Pons (tissue), 1 donor: ENCODE measurements at regions not wholly inside any gene's neighbourhood (a gene's known extent, or its start where the extent isn't known, plus 50 kb on each side); places are given as distances from the start of the nearest gene placed in this dataset.

Experiments used
- DNase-seq: peaks from one replicate; pipeline ENCODE4 v3.0.0-alpha.2; 2016; ENCODE audit warnings: low spot score

DNA sequence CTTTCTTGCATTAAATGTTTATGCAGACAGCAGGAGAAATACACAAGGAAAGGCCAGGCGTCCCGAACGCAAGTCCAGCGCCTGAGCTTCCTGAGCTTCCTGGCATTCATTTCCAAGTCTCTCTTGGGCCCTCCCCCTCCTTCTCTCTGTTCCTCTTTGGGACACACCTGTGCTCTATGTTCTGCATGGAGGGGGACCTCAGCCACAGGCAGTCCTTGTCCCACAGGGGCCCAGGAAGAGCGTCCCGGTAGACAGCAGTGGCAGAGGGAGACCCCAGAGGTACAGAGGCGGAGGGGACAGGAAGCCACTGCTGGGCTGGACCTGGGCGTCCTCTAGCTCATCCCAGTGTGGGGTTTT lies 221.3 kb downstream of the C9orf50 start:
- no peak for DNase-seq

DNA sequence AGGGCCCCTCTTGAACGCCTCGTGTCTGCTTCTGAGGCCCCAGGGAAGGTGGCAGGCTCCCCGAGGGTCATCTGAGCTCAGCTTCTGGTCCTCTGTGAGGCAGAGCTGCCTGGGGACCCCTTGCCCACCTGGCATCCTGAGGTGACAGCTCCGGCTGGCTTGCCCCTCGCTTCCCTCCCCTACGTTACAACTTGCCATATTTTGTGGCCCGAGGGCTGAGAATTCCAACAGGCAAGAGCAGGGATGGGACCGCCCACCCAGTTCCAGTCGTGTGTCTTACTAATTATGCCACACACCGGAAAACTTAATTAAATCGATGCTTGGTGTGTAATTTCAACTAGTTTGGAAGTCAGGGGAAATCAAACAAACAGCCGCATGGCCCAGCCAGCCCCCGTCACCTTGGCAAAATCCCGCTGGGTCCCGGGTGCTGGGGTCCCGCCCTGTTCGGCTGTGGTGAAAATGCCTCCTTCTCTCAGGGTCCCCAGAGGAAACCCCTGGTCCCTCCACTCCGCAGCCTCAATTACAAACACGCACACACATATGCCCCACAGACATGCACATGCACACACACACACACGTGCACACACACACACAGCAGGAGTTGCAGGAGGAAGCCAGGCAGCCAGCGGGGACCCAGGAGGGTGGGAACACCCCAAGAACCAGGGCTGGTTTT lies 221.0 kb upstream of the IER5L start:
- no peak for DNase-seq

DNA sequence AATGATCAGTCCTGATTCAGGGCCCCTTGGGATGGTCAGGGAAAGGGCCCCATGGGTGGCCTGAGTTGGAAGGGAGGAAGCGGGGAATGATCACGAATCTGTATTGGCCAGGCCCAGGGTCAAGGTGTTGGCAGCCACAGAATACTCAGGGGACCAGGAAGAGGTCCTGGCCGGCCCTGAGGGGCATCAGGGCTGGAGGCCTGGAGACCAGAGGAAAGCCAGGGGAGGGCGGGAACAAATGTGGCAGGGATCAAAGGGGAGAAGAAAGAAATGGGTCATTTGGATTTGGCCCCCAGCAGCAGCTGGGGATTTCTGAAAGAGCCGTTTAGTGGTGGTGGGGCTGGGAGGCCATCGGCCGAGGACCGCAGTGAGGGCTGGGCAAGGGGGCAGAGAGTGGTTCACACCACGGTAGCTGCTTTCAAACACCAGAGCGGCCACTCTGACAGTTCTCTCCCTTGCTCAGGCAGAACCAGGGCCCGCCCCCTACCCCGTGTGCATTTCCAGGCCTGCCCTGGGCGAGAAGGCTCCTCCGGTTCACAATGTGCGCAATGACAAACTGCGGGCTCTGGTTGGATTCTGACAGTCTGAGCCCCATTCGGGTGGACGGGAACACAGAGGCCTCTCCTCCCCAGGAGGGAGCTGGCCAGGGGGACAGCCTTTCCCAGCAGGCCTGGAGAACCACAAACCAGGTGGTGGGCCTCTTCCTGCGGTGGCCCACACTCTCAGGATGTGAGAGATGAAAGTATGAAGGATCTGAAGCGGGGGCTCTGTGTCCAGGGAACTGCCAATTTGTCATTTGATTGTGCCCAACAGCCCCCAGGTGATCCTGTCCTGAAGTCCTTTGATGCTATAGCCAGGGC lies 220.3 kb upstream of the IER5L start:
- DNase-seq: no peak

DNA sequence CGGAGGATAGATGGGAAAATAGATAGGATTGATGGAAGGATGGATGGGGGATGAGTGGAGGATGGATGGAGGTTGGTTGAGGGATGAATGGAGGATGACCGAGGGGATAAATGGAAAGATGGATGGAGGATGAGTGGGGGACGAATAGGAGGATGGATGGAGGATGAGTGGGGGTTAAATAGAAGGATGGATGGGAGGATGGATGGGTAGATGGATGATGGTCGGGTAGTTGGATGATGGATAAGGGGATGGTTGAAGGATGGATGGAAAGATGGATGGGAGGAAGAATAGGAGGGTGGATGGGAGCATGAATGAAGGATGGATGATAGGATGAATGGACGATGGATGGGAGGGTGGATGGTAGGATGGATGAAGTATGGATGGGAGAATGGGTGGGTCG lies 219.3 kb upstream of the IER5L start:
- DNase-seq: no peak

DNA sequence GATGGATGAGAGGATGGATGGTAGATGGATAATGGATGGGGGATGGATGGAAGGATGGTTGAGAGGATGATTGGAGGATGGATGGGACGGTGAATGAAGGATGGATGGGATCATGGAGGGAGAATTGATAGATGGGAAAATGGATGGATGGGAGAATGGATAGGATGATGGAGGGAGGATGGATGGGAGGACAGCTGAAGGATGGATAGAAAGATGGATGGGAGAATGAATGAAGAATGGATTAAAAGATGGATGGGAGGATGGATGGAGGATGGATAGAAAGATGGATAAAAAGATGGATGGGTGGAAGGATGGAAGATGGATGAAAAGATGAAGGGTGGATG lies 218.3 kb upstream of the IER5L start:
- no peak for DNase-seq

DNA sequence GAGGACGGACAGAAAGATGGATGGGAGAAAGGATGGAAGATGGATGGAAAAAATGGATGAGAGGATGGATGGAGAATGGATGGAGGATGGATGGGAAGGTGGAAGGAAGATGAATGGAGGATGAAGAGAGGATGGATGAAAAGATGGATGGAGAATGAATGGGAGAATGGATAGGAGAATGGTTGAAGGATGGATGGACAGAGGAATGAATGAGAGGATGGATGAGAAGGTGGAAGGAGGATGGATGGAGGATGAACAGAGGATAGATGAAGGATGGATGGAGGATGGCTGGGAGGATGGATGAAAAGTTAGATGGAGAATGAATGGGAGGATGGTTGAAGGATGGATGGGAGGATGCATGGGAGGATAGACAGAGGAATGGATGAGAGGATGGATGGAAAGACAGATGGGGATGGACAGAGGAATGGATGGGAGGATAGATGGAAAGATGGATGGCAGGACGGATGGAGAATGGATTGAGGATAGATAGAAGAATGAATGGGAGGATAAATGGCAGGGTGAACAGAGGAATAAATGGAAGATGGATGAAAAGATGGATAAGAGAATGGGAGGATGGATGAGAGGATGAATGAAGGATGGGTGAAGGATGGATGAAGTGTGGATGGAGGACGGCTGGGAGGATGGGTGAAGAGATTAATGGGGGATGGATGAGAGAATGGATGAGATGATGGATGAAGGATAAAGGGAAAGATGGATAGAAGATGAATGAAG lies 217.7 kb upstream of the IER5L start:
- no peak for DNase-seq

DNA sequence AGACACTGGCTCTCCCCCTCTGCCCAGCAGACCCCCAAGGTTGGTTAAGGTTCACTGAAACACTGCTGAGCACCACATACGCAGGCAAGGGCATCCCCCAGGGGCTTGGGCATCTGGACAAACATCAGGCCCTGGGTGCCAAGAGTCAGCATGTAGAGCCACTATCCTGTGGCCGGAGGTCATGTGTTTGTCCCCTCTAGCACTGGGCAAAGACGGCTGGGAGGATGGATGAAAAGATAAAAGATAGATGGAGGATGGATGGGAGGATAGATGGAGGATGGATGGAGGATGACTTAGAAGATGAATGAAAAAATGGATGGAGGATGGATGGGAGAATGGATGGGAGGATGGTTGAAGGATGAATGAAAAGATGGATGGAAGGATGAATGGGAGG lies 216.8 kb upstream of the IER5L start:
- DNase-seq: no peak

DNA sequence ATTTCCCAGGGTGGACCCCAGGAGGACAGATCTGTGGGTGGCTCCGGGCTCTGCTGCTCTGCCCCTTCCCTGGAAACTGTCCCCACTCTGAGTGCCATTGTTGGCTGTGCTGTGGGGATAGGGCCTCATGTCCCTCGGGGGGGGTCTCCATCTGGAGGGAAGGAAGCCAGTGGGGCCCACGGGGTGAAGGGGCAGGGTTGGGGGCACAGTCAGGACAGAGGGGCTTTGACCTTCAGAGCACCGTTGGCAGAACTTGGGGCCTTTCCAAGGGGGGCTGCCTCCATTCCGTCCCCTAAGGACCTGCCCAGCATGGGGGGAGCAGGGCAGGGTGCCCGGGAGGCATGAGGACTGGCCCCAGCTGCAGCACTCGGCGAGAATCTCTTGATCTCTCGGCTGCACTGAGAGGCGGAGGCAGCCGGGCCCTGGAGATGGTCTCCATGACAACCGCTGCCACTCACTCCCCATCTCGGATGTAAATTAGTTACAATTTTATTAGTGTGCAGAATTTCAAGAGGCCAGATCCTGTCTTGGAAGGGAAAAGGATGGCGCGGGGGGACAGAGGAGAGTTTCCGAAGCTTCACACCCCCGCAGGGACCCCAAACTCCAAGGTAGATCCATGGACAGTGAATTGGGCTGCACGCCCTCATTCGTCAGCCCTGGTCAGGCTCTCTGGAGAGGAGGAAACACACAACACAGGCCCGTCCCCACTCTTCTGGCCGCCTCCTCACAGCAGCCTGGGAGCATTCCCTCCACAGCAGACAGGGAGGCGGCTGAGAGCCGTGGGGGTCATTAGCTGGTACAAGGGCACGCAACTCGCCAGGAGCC lies 216.2 kb upstream of the IER5L start:
- DNase-seq: no peak

DNA sequence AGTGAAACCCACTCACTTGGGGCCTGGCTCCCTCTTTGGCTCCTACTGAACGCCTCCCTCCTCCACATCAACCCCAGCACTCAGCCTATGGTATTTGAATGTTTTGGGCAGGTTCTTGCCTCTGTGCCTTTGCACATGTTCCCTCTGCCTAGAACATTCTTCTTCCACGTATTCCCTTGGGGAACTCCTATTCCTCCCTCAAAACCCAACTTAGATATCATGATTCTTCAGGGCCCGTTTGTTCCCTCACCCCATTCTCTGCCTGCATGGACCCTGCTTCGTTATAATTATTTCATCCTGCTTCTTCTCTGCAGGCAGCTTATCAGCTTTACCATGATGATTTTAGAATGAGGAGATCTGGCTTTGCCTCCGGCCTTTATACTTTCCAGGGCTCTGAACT lies 215.0 kb upstream of the IER5L start:
- DNase-seq: no peak

DNA sequence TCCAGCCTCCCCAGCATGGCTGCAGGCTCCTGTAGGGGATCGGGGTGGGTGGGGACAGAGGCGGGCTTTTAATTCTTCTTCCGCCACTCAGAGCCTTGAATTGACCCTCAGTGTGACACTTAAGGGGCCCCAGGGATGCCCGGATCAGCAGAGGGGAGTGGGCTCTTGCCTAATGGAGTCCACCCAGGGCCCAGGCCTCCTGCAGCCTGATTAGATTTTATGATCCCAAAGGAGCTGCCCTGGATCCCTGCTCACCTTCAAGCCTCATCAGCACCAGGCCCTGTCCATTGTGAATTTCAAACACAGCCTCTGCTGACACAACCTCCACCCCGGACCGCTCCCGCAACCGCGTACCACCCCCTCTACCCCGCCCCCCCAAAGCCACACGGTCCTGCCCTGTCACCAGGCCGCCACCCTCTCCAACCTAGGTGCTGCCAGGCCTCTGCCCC lies 214.1 kb upstream of the IER5L start:
- no peak for DNase-seq

DNA sequence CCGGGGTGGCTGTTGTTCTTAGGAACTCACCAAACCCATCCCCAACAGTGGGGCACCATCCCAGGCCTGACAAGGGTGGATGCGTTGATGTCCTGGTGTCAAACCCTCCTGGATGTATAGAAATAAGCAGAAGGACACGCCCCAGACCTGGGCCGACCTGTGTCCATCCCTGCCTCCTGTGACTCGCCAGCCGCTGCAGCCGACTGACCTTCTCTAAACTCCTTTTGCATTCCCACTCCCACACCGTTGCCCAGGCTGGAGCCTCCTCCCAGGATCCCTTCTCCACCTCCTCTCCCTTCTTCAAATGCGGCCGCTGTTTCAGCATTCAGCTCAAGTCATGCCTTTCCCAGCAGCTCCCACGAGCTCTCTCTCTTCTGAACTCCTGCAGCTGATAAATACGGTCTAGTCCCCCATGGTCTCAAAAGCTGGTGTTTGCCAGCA lies 213.2 kb upstream of the IER5L start:
- DNase-seq: no peak

DNA sequence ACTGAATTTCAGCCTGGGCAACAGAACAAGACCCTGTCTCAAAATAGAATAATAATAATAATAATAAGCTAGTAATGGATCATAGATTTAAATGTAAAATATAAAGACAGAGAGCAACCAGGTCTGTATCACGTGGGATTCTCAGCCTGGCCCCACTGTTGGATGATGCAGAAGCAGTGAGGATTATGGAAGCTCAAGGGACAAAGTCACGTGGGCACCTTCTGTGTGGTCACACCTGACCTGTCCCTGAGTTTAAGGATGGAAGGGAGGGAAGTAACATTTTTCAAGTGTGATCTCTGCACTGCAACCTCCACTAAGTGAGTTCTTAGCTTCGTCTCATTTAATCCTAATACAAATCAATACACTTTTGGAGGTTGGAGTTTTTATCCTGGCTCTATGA lies 212.5 kb upstream of the IER5L start:
- DNase-seq: no peak

DNA sequence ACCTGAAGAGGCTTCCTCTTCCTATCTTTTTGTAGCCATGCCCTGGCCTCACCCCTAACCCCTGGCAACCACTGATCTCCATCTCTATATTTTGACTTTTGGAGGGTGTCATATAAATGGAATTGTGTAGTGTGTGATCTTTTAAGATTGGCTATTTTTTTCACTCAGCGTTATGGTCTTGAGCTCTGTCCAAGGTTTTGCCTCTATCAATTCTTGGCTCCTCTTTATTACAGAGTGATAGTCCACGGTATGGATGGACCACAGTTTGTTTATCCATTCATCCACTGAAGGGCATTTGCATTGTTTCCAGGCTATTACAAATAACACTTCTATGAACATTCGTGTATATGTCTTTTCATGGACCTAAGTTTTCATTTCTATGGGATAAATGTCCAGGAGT lies 209.8 kb upstream of the IER5L start:
- no peak for DNase-seq

DNA sequence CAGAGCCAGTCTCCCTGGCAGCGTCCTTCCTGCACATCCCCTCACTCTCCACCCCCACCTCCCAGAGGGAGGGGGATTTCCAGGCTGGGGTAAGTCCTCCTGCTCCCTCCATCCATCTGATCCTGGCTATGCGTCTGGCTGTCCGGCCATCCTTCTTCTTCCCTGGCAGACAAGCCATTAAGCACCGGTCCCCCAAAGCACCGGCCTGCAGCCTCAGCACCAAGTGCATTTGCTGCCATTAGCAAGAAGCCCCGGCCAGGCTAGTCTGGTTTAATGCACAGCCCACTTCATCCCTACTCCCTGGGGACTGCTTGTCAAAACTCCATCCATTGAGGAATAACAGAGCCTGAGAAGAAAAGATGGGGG lies 208.7 kb upstream of the IER5L start:
- no peak for DNase-seq

DNA sequence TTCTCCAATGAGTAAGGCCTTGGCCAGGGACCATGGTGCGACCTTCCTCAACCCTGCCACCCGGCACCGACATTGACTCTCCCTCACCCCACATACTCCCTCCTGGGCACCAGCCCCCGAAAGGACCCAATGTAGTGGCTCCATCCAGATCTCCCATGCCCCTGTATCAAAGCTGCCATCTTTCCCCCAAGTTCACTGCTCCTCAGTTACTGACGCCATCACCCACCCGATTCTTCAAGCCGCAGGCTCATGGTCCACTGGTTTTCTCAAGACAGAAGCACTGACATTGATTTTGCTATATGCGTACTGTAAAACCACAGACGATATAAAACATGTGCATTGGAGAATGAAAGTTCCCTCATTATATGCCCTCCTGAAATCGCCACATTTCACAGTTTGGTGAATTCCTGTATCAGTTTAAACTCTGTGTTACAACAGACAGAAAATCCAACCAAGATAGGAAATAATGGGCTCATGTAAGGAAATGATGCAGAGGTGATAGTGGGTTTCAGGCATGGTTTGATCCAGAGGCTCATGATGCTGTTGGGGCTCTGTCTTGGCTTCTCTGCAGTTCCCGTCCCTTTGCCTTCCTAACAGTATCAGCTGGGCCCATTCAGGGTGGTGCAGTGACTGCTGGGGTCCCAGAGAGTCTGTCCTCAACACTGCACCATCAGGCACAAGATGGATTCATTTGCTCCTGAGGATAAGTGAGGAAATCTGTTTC lies 207.3 kb upstream of the IER5L start:
- DNase-seq: no peak

DNA sequence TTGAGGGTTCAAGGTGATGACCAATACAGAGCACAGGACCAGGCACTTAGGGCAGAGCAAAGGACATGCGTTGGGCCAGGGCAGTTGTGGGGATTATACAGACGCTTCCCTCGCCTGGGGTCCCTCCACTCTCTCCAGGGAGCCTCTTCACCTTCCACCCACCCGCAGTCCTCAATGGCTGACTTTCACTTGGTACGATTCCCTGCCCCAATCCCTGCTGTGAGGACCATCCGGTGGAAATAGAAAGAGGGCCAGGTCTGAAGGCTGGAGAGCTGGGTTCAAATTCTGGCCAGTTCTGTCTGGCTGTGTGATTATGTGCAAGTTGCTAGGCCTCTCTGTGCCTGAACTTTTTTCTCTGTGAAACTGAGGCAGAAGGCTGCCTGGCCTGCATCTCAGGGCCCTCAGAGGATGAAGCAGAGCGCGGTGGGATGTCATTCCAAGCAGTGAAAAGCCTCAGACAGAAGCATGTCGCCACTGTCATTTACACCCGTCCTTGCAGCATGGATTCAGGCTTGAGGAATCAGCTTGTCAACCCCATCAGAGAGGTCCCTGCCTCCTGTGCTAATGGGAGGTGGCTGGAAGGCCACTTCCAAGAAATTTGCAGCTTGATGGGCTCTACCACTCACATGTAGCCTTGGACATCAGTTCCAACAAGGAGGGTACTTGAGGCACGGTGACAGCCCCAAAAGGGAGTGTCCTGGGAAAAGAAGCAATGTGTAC lies 206.6 kb upstream of the IER5L start:
- DNase-seq: no peak

DNA sequence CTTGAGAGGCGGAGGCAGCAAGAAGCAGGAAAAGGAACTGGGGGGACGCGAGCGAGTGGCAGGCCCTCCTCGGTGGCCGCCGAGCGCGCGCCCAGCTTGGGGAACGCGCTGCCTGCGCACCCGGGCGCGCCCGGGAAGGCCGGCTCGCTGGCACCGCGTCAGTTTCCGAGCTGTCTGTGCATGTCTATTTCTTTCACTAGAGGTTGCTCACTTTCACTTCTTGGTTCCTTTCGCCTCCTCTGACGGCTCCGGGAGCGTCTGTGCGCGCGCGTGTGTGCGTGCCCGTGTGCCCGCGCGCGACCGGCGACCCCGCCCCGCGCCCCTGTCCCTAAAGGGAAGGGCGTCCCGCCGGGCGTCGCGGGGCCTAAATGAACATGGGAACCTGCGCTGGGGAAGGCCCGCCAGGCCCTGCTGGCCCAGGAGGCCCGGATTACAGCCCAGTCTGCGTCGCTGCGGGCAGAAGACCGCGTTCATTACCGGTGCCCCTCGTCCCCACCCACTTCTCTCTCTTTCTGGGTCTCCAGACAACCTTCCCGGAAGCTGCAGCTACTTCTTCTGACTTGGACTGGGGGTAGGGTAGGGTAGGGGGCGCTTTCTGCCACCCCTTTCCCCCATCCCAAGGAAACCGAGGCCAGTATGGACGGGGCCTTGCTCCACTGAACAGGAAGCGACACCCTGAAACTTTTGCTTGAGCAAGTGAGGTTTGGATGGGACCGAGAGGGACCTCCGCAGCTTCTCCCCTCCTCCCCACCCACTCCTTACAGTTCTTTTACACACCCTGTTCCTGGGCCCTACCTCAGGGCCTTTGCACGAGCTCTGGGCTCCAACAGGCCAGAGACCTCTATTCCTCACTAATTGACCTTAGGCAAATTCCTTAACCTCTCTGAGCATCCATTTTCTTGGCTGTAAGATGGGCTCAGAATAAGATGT lies 205.8 kb upstream of the IER5L start:
- peak; percentile 74 for DNase-seq

DNA sequence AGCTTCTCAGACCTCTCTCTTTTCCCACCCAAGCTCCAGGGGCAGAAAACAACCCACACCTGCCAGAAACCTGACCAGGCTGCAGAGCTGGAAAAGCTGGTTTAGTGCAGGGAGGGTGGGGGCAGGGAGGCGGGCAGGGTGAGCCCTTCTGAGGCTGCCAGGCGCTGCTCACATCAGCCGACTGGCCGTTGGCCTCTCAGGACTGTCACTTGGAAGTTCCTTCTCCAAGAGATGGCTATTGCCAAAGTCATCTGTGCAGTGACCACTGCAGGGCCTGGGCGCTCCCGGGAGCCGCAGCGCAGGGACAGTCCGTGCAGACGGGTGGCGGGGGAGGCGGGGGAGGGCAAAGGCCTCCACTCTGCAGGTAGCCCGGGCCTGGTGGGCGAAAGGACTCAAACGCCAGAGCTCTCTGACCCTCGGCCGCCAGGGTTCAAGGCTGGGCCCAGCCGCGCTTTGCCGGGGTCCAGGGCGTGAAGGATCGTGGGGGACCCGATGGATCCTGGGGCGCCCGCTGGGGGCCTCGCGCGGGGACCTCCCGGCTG lies 205.0 kb upstream of the IER5L start:
- peak; percentile 12 for DNase-seq

DNA sequence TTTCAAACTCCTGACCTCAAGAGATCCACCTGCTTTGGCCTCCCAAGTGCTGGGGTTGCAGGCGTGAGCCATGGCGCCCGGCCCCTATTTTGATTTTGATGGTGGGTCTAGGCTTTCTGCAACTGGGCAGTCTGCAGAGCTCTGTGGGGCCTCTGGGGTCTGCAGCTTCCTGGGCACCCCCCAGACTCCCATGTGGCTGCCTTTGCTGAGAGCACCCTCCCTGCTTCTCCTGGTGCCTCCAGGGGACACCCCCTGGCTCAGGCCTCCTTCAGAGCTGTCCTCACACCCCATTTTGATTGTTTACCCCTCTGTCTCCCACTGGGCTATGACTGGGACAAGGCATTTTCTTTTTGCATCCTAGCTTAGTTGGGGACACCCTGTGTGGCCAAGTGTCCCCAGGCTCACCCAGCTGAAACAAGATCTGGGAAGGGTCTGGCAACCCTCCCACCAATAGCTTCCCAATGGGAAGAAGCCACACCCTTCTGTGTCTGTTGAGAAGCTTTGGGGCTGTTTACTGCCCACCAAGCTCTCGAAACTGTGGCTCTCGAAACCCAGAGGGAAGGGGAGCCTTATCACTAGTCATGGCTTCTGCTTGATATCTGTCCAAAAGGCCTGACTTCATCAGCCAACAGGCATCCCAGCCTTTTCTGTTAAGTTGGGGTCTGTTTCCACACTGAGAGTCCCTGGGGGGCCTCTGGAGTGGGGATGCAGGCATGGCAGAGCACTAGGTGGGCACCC lies 204.4 kb upstream of the IER5L start:
- DNase-seq: no peak
